Transverse colon (tissue), 4 donors: ENCODE measurements at regions not wholly inside any gene's neighbourhood (a gene's known extent, or its start where the extent isn't known, plus 50 kb on each side); places are given as distances from the start of the nearest gene placed in this dataset.

ENCODE experiments used
- CTCF ChIP-seq, 5 experiments: fragments of 200-600 bp in 3 of 5; fragments of 450-650 bp in 2 of 5; sonication (generic) in 3 of 5; IDR thresholded peaks; 1 replicate in 2 of 5; 2 replicates in 3 of 5; pipeline ENCODE4 v1.5.1; 2016 to 2017; ENCODE audit warnings: antibody characterized with exemption in 5 of 5, inconsistent platforms in 3 of 5, mild to moderate bottlenecking in 2 of 5, moderate library complexity in 1 of 5
- EP300 ChIP-seq: sonication (generic); formaldehyde crosslinking; IDR thresholded peaks from one replicate; pipeline ENCODE4 v1.6.1; 2017; ENCODE audit warnings: antibody characterized with exemption, low read depth
- POLR2A ChIP-seq: fragments of 450-650 bp; IDR thresholded peaks from one replicate; pipeline ENCODE4 v1.6.1; 2016; ENCODE audit warnings: antibody characterized with exemption, mild to moderate bottlenecking, moderate library complexity
- POLR2AphosphoS5 ChIP-seq, 3 donors: sonication (generic); formaldehyde crosslinking; IDR thresholded peaks; one replicate each; pipeline ENCODE4 v1.6.1; 2016; ENCODE audit warnings: antibody characterized with exemption in 3 of 3

- no peak for TF ChIP-seq CTCF (IDR thresholded peaks at IDR 0.05)
- TF ChIP-seq POLR2A: no peak
- TF ChIP-seq POLR2AphosphoS5 (IDR thresholded peaks at IDR 0.05): no peak
- TF ChIP-seq EP300: no peak
These were observed 92.3 kb upstream of the HCRTR2 start for GRCh38 chr6:55082021-55082420.
